Endothelial cell of umbilical vein (primary cell): ENCODE measurements at regions not wholly inside any gene's neighbourhood (a gene's known extent, or its start where the extent isn't known, plus 50 kb on each side); places are given as distances from the start of the nearest gene placed in this dataset.
"Not testable (repeated sequence)": the region's sequence is repeated elsewhere in the genome, so short reads cannot be mapped to it uniquely, and the experiment has no call there.

Experiments used
- CTCF ChIP-seq, 2 donors: IDR thresholded peaks; 1 replicate in 1 of 2; 2 replicates in 1 of 2; pipeline ENCODE4 v1.5.1; 2011; ENCODE audit warnings: low read length in 2 of 2, mild to moderate bottlenecking in 2 of 2, moderate library complexity in 2 of 2, control low read depth in 1 of 2, inconsistent platforms in 1 of 2, low read depth in 1 of 2; ENCODE audit not compliant: insufficient read depth in 1 of 2; ENCODE audit errors: extremely low read depth in 1 of 2
- EZH2 ChIP-seq: IDR thresholded peaks from 2 replicates; pipeline ENCODE4 v1.6.1; 2012; ENCODE audit warnings: borderline replicate concordance, low read depth, mild to moderate bottlenecking, moderate library complexity, low read length, inconsistent platforms; ENCODE audit not compliant: severe bottlenecking
- FOS ChIP-seq: IDR thresholded peaks from 2 replicates; pipeline ENCODE4 v1.6.1; 2011; ENCODE audit warnings: mild to moderate bottlenecking, low read length, moderate library complexity, borderline replicate concordance; ENCODE audit not compliant: insufficient read depth
- GATA2 ChIP-seq: IDR thresholded peaks from 2 replicates; pipeline ENCODE4 v1.7.0; 2011; ENCODE audit warnings: low read depth, mild to moderate bottlenecking, moderate library complexity, mixed read lengths, low read length; ENCODE audit not compliant: insufficient read length, insufficient read depth
- JUN ChIP-seq: IDR thresholded peaks from 2 replicates; pipeline ENCODE4 v1.6.1; 2011; ENCODE audit warnings: borderline replicate concordance, low read depth; ENCODE audit not compliant: insufficient read length, insufficient read depth
- POLR2A ChIP-seq: IDR thresholded peaks from 2 replicates; pipeline ENCODE4 v1.6.1; 2012; ENCODE audit warnings: low read depth, mild to moderate bottlenecking, control low read depth, low read length
- POLR2AphosphoS5 ChIP-seq: IDR thresholded peaks from 2 replicates; pipeline ENCODE4 v1.6.1; 2012; ENCODE audit warnings: low read depth, mild to moderate bottlenecking, control low read depth, low read length, moderate library complexity; ENCODE audit not compliant: insufficient read depth

GRCh38 chr7:153410997-153411642 is 641.1 kb upstream of the DPP6 start:
- not testable (repeated sequence) for TF ChIP-seq CTCF (IDR thresholded peaks at IDR 0.05; ENCODE audit: extremely low read depth in 1 of 2, insufficient read depth in 1 of 2, low read depth in 1 of 2, low read length in 2 of 2); FOS; EZH2; POLR2AphosphoS5; JUN; POLR2A; GATA2
